Endothelial cell (in vitro differentiated cells): ENCODE measurements at regions not wholly inside any gene's neighbourhood (a gene's known extent, or its start where the extent isn't known, plus 50 kb on each side); places are given as distances from the start of the nearest gene placed in this dataset.
A peak's percentile ranks its signal among the peaks of the same experiment; 100 is the strongest.

Source experiments
- DNase-seq: peaks from one replicate; pipeline ENCODE4 v3.0.0; 2021; ENCODE audit warnings: low spot score
- H3K27ac Mint-ChIP-seq: one replicate; pipeline ENCODE4 v1.8.0; 2021; ENCODE audit warnings: mixed read lengths, inconsistent platforms; ENCODE audit not compliant: unreplicated experiment
- H3K27me3 Mint-ChIP-seq: one replicate; pipeline ENCODE4 v1.8.0; 2021; ENCODE audit warnings: mild to moderate bottlenecking, moderate library complexity, mixed read lengths, inconsistent platforms; ENCODE audit not compliant: unreplicated experiment
- H3K36me3 Mint-ChIP-seq: one replicate; pipeline ENCODE4 v1.8.0; 2021; ENCODE audit warnings: mild to moderate bottlenecking, low read depth, mixed read lengths, inconsistent platforms; ENCODE audit not compliant: unreplicated experiment
- H3K4me1 Mint-ChIP-seq: one replicate; pipeline ENCODE4 v1.8.0; 2021; ENCODE audit warnings: mild to moderate bottlenecking, mixed read lengths, inconsistent platforms; ENCODE audit not compliant: unreplicated experiment
- H3K4me3 Mint-ChIP-seq: one replicate; pipeline ENCODE4 v1.8.0; 2021; ENCODE audit warnings: mild to moderate bottlenecking, mixed read lengths, inconsistent platforms; ENCODE audit not compliant: unreplicated experiment
- H3K9me3 Mint-ChIP-seq: one replicate; pipeline ENCODE4 v1.8.0; 2021; ENCODE audit warnings: mixed read lengths, inconsistent platforms; ENCODE audit not compliant: unreplicated experiment
- TF ChIP-seq, protein P1 (sequence below): fragments of 200-600 bp; sonication (generic); IDR thresholded peaks from one replicate; pipeline ENCODE4 v1.5.0; 2021; ENCODE audit warnings: antibody characterized with exemption; ENCODE audit not compliant: unreplicated experiment

GRCh38 chr2:144822966-144823365 is 303.0 kb upstream of the ZEB2 start:
- no peaks in the 10 kb centered on the region for H3K4me1 Mint-ChIP-seq
- TF ChIP-seq, protein P1, sequence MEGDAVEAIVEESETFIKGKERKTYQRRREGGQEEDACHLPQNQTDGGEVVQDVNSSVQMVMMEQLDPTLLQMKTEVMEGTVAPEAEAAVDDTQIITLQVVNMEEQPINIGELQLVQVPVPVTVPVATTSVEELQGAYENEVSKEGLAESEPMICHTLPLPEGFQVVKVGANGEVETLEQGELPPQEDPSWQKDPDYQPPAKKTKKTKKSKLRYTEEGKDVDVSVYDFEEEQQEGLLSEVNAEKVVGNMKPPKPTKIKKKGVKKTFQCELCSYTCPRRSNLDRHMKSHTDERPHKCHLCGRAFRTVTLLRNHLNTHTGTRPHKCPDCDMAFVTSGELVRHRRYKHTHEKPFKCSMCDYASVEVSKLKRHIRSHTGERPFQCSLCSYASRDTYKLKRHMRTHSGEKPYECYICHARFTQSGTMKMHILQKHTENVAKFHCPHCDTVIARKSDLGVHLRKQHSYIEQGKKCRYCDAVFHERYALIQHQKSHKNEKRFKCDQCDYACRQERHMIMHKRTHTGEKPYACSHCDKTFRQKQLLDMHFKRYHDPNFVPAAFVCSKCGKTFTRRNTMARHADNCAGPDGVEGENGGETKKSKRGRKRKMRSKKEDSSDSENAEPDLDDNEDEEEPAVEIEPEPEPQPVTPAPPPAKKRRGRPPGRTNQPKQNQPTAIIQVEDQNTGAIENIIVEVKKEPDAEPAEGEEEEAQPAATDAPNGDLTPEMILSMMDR = no peak

DNA sequence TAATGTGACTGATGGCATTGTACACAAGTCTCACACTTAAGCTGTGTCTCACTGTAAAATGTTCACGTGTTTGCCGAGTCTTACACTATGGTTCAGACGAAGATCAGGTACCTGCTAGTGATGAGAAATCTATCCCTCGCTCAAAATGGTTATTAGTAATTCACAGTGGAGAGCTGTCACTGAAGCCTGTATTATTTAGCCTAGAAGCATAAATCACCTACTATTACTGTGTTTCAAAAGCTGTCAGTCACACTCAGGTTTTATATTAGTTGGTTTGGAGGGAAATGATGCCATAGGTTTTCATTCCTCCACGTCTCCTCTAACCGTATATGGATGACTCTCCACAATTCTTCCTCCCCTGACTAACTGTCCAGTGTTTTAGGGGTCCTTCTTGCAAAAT is 292.4 kb upstream of the ZEB2 start:
- TF ChIP-seq, protein P1 = no peak
- Mint-ChIP-seq H3K4me1 (peaks cover 6% of the 10 kb centered on the region), H3K36me3 (no peaks in the 10 kb centered on the region), H3K27me3 (no peaks in the 10 kb centered on the region), H3K9me3 (no peaks in the 10 kb centered on the region), H3K27ac (no peak overlapping the region), H3K4me3 (no peak overlapping the region)
- no peak for DNase-seq

More at GRCh38 chr2:144822966-144823365, 303.0 kb upstream of the ZEB2 start:
- Mint-ChIP-seq H3K9me3 (no peaks in the 10 kb centered on the region), H3K36me3 (no peaks in the 10 kb centered on the region), H3K27me3 (peaks cover under 1% of the 10 kb centered on the region), H3K4me3 (no peak overlapping the region), H3K27ac (no peak overlapping the region)
- no peak for DNase-seq

GRCh38 chr2:144801766-144802165 is 281.8 kb upstream of the ZEB2 start:
- no peaks in the 10 kb centered on the region for H3K9me3 Mint-ChIP-seq
- H3K4me1 Mint-ChIP-seq = peaks cover 20% of the 10 kb centered on the region
- no peaks in the 10 kb centered on the region for H3K27me3 Mint-ChIP-seq
- no peak overlapping the region for H3K4me3 Mint-ChIP-seq
- DNase-seq = no peak
- TF ChIP-seq, protein P1 = no peak
- H3K27ac Mint-ChIP-seq = peak overlapping the region; percentile 40
- H3K36me3 Mint-ChIP-seq = no peaks in the 10 kb centered on the region

DNA sequence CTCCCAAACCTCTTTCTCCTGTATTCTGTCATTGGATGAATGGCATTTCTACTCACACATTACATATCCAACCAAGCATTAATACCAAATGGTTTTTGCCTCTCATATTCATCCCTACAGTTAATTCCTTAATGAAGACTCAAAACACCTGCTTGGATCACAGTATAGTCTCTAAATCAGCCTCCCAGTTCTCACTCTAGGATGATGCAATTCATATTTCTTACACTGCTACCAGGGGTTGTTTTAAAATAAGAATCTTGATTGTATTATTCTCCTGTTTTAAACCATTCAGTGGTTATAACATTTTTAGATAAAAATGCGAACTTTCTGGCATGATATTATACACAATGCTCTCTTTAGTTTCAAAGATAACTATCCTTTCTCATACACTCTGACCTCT is 281.4 kb upstream of the ZEB2 start:
- H3K4me1 Mint-ChIP-seq = peaks cover 24% of the 10 kb centered on the region
- H3K27me3 Mint-ChIP-seq = no peaks in the 10 kb centered on the region

GRCh38 chr2:144798989-144799388 is 279.1 kb upstream of the ZEB2 start:
- no peak for DNase-seq
- Mint-ChIP-seq H3K27ac (no peak overlapping the region), H3K27me3 (no peaks in the 10 kb centered on the region), H3K9me3 (no peaks in the 10 kb centered on the region), H3K36me3 (no peaks in the 10 kb centered on the region), H3K4me1 (peaks cover 25% of the 10 kb centered on the region), H3K4me3 (no peak overlapping the region)
- TF ChIP-seq, protein P1 = no peak

More for the DNA sequence above, 281.4 kb upstream of the ZEB2 start:
- Mint-ChIP-seq H3K36me3 (no peaks in the 10 kb centered on the region), H3K27ac (peak overlapping the region; percentile 40), H3K9me3 (no peaks in the 10 kb centered on the region), H3K4me3 (no peak overlapping the region)
- DNase-seq = no peak
- TF ChIP-seq, protein P1 = no peak
